ENCODE measurements at regions not wholly inside any gene's neighbourhood (a gene's known extent, or its start where the extent isn't known, plus 50 kb on each side); places are given as distances from the start of the nearest gene placed in this dataset.
"Not testable (repeated sequence)": the region's sequence is repeated elsewhere in the genome, so short reads cannot be mapped to it uniquely, and the experiment has no call there.

- no peak for DNase-seq
Measured at GRCh38 chr18:14189858-14190257, 57.6 kb upstream of the ZNF519 start.

GRCh38 chr18:14188751-14189406, 56.6 kb upstream of the ZNF519 start:
- not testable (repeated sequence) for DNase-seq
